K562 (cell line): ENCODE measurements at regions not wholly inside any gene's neighbourhood (a gene's known extent, or its start where the extent isn't known, plus 50 kb on each side); places are given as distances from the start of the nearest gene placed in this dataset.

Source experiments
- ADNP ChIP-seq: fragments of 200-800 bp; sonication (Bioruptor generic); IDR thresholded peaks from 2 replicates; pipeline ENCODE4 v1.6.1; 2016; ENCODE audit warnings: missing genetic modification characterization, missing compliant biosample characterization
- CBX3 ChIP-seq, 2 experiments: IDR thresholded peaks; 1 replicate in 1 of 2; 2 replicates in 1 of 2; pipeline ENCODE4 v1.6.1; 2012; ENCODE audit warnings: inconsistent platforms in 2 of 2, low read length in 2 of 2, borderline replicate concordance in 1 of 2, control low read depth in 1 of 2
- CEBPB ChIP-seq: fragments of 450-650 bp; IDR thresholded peaks from 2 replicates; pipeline ENCODE4 v1.6.1; 2016; ENCODE audit warnings: missing genetic modification characterization, missing compliant biosample characterization
- CREB3L1 ChIP-seq: fragments of 450-650 bp; IDR thresholded peaks from 2 replicates; pipeline ENCODE4 v1.6.1; 2014; ENCODE audit warnings: low read depth, mild to moderate bottlenecking, moderate library complexity, borderline replicate concordance
- EP300 ChIP-seq: IDR thresholded peaks from 2 replicates; pipeline ENCODE4 v1.6.1; 2012; ENCODE audit warnings: low read length, improper control_type of control experiment
- GABPA ChIP-seq: fragments of 200-800 bp; sonication (Bioruptor generic); conservative IDR thresholded peaks from 2 replicates; pipeline ENCODE4 v1.6.1; 2016; ENCODE audit warnings: low read depth, missing genetic modification characterization, missing compliant biosample characterization
- LEF1 ChIP-seq: fragments of 450-650 bp; IDR thresholded peaks from 2 replicates; pipeline ENCODE4 v1.6.1; 2016; ENCODE audit warnings: mild to moderate bottlenecking
- NR2C1 ChIP-seq, 2 experiments: fragments of 450-650 bp; IDR thresholded peaks; 2 replicates each; pipeline ENCODE4 v1.6.1; 2017; ENCODE audit warnings: mild to moderate bottlenecking in 2 of 2, antibody characterized with exemption in 1 of 2, inconsistent platforms in 1 of 2, missing compliant biosample characterization in 1 of 2, missing genetic modification characterization in 1 of 2
- NR2C2 ChIP-seq, 2 experiments: fragments of 200-800 bp in 1 of 2; sonication (Bioruptor generic) in 1 of 2; sonication (generic) in 1 of 2; formaldehyde crosslinking in 1 of 2; IDR thresholded peaks; 2 replicates each; pipeline versions ENCODE4 v1.6.1 to v1.8.0; 2016 to 2022; ENCODE audit warnings: mild to moderate bottlenecking in 1 of 2, missing compliant biosample characterization in 1 of 2, missing genetic modification characterization in 1 of 2, missing genetic modification reagents in 1 of 2
- RCOR1 ChIP-seq, 2 experiments: IDR thresholded peaks; 2 replicates each; pipeline ENCODE4 v1.6.1; 2012; ENCODE audit warnings: low read depth in 2 of 2, low read length in 2 of 2, borderline replicate concordance in 1 of 2, improper control_type of control experiment in 1 of 2
- SMARCA4 ChIP-seq: fragments of 450-650 bp; IDR thresholded peaks from 2 replicates; pipeline ENCODE4 v1.6.1; 2016
- ZBTB49 ChIP-seq: sonication (generic); formaldehyde crosslinking; IDR thresholded peaks from 2 replicates; pipeline ENCODE4 v1.8.0; 2022; ENCODE audit warnings: missing genetic modification reagents, mild to moderate bottlenecking, borderline replicate concordance
- TF ChIP-seq, protein P1 (sequence below): fragments of 250-450 bp; sonication (Bioruptor Pico); IDR thresholded peaks from 2 replicates; pipeline ENCODE4 v1.8.0; 2022; ENCODE audit warnings: inconsistent platforms, mild to moderate bottlenecking, moderate library complexity, borderline replicate concordance

GRCh38 chr7:106415433-106415832 lies 130.7 kb upstream of the NAMPT start (continued):
- TF ChIP-seq ZBTB49 (CRISPR knock-in tag), result no peak
- TF ChIP-seq GABPA (tag), result 0 out of 2 replicates have a peak, but pooled peaks have one; percentile 14
- no peak for TF ChIP-seq CREB3L1
- no peak for TF ChIP-seq CBX3 (IDR thresholded peaks at IDR 0.05; ENCODE audit: borderline replicate concordance in 1 of 2, low read length in 2 of 2)
- peak; percentile 26; the same call in 1 of the 2 replicates for TF ChIP-seq CEBPB
- TF ChIP-seq NR2C1 (IDR thresholded peaks at IDR 0.05), result peak; percentile 61
- TF ChIP-seq NR2C1 (tag; IDR thresholded peaks at IDR 0.05), result peak; percentile 75
- peak; percentile 53; the same call in 1 of the 2 replicates for TF ChIP-seq SMARCA4
- TF ChIP-seq NR2C2 (CRISPR knock-in tag; IDR thresholded peaks at IDR 0.05), result no peak
- TF ChIP-seq NR2C2 (tag; IDR thresholded peaks at IDR 0.05), result peak; percentile 45
- TF ChIP-seq LEF1, result peak; percentile 40; the same call in 1 of the 2 replicates
- TF ChIP-seq, protein P1, sequence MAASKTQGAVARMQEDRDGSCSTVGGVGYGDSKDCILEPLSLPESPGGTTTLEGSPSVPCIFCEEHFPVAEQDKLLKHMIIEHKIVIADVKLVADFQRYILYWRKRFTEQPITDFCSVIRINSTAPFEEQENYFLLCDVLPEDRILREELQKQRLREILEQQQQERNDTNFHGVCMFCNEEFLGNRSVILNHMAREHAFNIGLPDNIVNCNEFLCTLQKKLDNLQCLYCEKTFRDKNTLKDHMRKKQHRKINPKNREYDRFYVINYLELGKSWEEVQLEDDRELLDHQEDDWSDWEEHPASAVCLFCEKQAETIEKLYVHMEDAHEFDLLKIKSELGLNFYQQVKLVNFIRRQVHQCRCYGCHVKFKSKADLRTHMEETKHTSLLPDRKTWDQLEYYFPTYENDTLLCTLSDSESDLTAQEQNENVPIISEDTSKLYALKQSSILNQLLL (CRISPR knock-in tag), result no peak
- TF ChIP-seq ADNP, result 0 out of 2 replicates have a peak, but pooled peaks have one; percentile 21
- TF ChIP-seq RCOR1 (IDR thresholded peaks at IDR 0.05; ENCODE audit: borderline replicate concordance in 1 of 2, low read depth in 2 of 2, low read length in 2 of 2), result peak in 1 of 2 experiments; percentile 67; a peak in 1 of 4 replicates
- TF ChIP-seq EP300, result peak; percentile 34; the same call in 1 of the 2 replicates
